Stomach (tissue), 8 donors: ENCODE measurements at regions not wholly inside any gene's neighbourhood (a gene's known extent, or its start where the extent isn't known, plus 50 kb on each side); places are given as distances from the start of the nearest gene placed in this dataset.

Experiments used
- DNase-seq, 2 donors: peaks; one replicate each; pipeline versions ENCODE4 v3.0.0 to v3.0.0-alpha.2; 2013 to 2019
- H3K27ac ChIP-seq, 5 donors: fragments of 200-600 bp in 4 of 5; sonication (generic) in 4 of 5; one replicate each; pipeline ENCODE4 v1.5.1; 2013 to 2019; ENCODE audit warnings: mild to moderate bottlenecking in 1 of 5, moderate library complexity in 1 of 5
- H3K27me3 ChIP-seq, 3 donors: fragments of 200-600 bp; sonication (generic); one replicate each; pipeline ENCODE4 v1.5.1; 2017 to 2019; ENCODE audit warnings: mixed run types in 1 of 3
- H3K36me3 ChIP-seq, 4 donors: fragments of 200-600 bp; sonication (generic); 1 replicate in 3 of 4; 2 replicates in 1 of 4; pipeline ENCODE4 v1.5.1; 2016 to 2019
- H3K4me1 ChIP-seq, 4 donors: fragments of 200-600 bp; sonication (generic); one replicate each; pipeline ENCODE4 v1.5.1; 2016 to 2019
- H3K4me3 ChIP-seq, 4 donors: fragments of 200-600 bp; sonication (generic) in 3 of 4; one replicate each; pipeline ENCODE4 v1.5.1; 2016 to 2019; ENCODE audit warnings: mild to moderate bottlenecking in 1 of 4
- H3K9me3 ChIP-seq, 4 donors: fragments of 200-600 bp; sonication (generic); one replicate each; pipeline ENCODE4 v1.5.1; 2016 to 2019
- EP300 ChIP-seq: sonication (generic); formaldehyde crosslinking; IDR thresholded peaks from one replicate; pipeline ENCODE4 v1.6.1; 2017; ENCODE audit warnings: antibody characterized with exemption
- POLR2A ChIP-seq, 4 donors: fragments of 450-650 bp; IDR thresholded peaks; one replicate each; pipeline ENCODE4 v1.6.1; 2016; ENCODE audit warnings: antibody characterized with exemption in 4 of 4, control low read depth in 2 of 4, mild to moderate bottlenecking in 1 of 4, moderate library complexity in 1 of 4
- POLR2AphosphoS5 ChIP-seq, 3 donors: sonication (generic); formaldehyde crosslinking; IDR thresholded peaks; one replicate each; pipeline ENCODE4 v1.6.1; 2016; ENCODE audit warnings: antibody characterized with exemption in 3 of 3
- WGBS, 5 donors: extraction: QIAGEN DNeasy Blood & Tissue Kit in 3 of 5; methylation state at CpG; one replicate each; pipeline versions ENCODE4 v1.1.5 to v1.1.7; 2013 to 2018; 5-methylcytosine and 5-hydroxymethylcytosine counted together
- intact Hi-C: fragments of 100-400 bp; cut with DNase I; formaldehyde crosslinking; loops from one replicate; pipeline ENCODE4 v1.15.1; 2023; ENCODE audit warnings: low total_unique reads
- TF ChIP-seq, protein P1 (sequence below), 7 experiments: fragments of 450-650 bp in 4 of 7; fragments of 200-600 bp in 3 of 7; sonication (generic) in 3 of 7; IDR thresholded peaks; one replicate each; pipeline ENCODE4 v1.5.1; 2016 to 2019; ENCODE audit warnings: antibody characterized with exemption in 7 of 7, control low read depth in 2 of 7, mild to moderate bottlenecking in 1 of 7
- donor health status: healthy with polysubstance abuse.
- donor health status: Bipolar disorder and iron deficiency.
- donor health status: healthy.

DNA sequence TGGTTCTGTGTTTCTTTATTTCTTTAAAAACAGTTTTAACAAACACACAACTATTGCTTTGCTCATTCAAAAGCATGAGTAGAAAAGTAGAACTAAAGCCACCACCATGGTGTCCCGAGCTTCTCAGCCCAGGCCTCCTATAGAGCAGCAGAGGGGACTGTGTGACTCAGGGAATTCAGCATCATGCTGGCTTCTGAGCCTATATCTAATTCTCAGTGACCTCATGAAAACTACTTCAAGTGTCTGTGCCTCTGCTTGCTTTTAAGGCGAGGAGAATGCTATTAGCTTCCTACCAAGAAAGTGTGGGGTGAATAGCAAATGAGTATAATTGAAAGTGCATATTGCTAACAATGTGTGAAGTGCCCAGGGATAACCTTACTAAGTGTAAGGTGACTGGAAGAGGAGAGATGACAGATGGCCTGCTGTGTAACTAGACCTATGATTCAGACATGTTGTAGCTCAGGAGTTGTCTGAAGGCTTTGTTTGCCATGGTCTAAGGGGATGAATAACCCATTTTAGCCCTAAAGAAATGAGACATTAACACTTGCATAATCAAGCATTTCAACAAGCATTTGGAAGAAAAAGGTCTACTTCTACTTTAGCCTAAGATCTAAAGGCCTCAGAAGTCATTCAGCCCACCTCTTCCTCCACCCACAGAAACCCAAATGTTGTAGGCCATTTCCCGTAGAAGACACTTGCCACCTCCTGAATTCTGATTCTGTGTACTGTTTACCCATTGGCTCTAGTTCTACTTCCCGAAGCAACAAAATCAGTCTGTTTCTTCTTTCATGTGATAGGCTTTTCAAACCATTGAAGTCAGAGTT is 121.5 kb upstream of the ARG1 start:
- Histone ChIP-seq H3K27me3 (no peaks in the 10 kb centered on the region), H3K27ac (no peak overlapping the region), H3K4me3 (no peak overlapping the region), H3K9me3 (no peaks in the 10 kb centered on the region), H3K36me3 (no peaks in the 10 kb centered on the region), H3K4me1 (no peaks in the 10 kb centered on the region)
- WGBS, 5 donors = 75 to 92% (median 84%) methylated on average over 4 of the region's 4 CpGs
- intact Hi-C loops = no loop called here
- DNase-seq = no peak
- TF ChIP-seq, protein P1, sequence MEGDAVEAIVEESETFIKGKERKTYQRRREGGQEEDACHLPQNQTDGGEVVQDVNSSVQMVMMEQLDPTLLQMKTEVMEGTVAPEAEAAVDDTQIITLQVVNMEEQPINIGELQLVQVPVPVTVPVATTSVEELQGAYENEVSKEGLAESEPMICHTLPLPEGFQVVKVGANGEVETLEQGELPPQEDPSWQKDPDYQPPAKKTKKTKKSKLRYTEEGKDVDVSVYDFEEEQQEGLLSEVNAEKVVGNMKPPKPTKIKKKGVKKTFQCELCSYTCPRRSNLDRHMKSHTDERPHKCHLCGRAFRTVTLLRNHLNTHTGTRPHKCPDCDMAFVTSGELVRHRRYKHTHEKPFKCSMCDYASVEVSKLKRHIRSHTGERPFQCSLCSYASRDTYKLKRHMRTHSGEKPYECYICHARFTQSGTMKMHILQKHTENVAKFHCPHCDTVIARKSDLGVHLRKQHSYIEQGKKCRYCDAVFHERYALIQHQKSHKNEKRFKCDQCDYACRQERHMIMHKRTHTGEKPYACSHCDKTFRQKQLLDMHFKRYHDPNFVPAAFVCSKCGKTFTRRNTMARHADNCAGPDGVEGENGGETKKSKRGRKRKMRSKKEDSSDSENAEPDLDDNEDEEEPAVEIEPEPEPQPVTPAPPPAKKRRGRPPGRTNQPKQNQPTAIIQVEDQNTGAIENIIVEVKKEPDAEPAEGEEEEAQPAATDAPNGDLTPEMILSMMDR (IDR thresholded peaks at IDR 0.05) = no peak
- TF ChIP-seq POLR2AphosphoS5 (IDR thresholded peaks at IDR 0.05) = no peak
- TF ChIP-seq EP300 = no peak
- no peak for TF ChIP-seq POLR2A (IDR thresholded peaks at IDR 0.05)

DNA sequence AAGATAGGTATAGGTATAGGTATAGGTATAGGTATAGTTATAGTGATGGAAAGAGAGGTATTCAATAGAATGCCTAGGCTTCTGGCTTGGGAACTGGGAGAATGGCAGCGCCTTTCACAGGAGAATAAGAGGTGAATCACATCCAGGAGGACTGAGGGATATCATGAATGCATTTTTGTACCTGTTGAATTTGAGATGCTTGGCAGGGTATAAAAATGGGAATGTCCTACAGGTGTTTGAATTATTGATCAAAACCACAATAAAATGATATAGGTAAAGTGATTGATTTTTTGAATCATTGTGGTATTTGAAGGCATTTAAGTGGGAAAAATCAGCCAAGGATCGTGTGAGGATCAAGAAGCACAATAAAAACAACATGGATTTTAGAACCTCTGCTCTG is 119.2 kb upstream of the ARG1 start:
- WGBS, 5 donors = 38 to 64% (median 44%) methylated on average over 2 of the region's 2 CpGs
- H3K4me1 ChIP-seq = no peaks in the 10 kb centered on the region
- H3K4me3 ChIP-seq = no peak overlapping the region
- H3K27me3 ChIP-seq = no peaks in the 10 kb centered on the region
- no peaks in the 10 kb centered on the region for H3K36me3 ChIP-seq
- no peak for DNase-seq
- no peaks in the 10 kb centered on the region for H3K9me3 ChIP-seq
- intact Hi-C loops = no loop called here
- TF ChIP-seq EP300 = no peak
- TF ChIP-seq POLR2AphosphoS5 (IDR thresholded peaks at IDR 0.05) = no peak
- TF ChIP-seq, protein P1 (IDR thresholded peaks at IDR 0.05) = no peak
- no peak for TF ChIP-seq POLR2A (IDR thresholded peaks at IDR 0.05)
- no peak overlapping the region for H3K27ac ChIP-seq

DNA sequence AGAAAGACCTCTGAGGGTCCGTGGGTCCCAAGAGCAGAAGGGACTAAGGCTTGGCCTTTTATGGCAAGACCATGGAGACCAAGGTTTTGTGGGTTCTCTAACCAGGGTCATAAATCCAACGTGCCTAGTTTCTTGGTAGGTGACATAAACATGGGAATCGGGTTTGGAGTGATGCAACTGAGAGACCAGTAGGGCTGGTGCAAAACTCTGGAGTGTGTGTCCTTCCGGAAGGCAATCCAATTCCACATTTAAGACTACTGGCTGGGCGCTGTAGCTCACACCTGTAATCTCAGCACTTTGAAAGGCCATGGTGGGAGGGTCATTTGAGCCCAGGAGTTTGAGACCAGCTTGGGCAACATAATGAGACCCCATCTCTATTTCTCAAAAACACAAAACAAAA is 116.5 kb upstream of the ARG1 start:
- 64 to 81% (median 75%) methylated on average over 5 of the region's 5 CpGs for WGBS, 5 donors
- intact Hi-C loops = no loop called here
- TF ChIP-seq POLR2AphosphoS5 (IDR thresholded peaks at IDR 0.05) = no peak
- no peak for TF ChIP-seq POLR2A (IDR thresholded peaks at IDR 0.05)
- TF ChIP-seq, protein P1 (IDR thresholded peaks at IDR 0.05) = no peak
- TF ChIP-seq EP300 = no peak
- no peak for DNase-seq
- no peaks in the 10 kb centered on the region for H3K36me3 ChIP-seq
- no peak overlapping the region for H3K4me3 ChIP-seq
- peaks cover 0 to 12% (median 2%) of the 10 kb centered on the region in 4 donors for H3K4me1 ChIP-seq
- H3K27me3 ChIP-seq = no peaks in the 10 kb centered on the region
- H3K9me3 ChIP-seq = no peaks in the 10 kb centered on the region
- H3K27ac ChIP-seq = no peak overlapping the region

DNA sequence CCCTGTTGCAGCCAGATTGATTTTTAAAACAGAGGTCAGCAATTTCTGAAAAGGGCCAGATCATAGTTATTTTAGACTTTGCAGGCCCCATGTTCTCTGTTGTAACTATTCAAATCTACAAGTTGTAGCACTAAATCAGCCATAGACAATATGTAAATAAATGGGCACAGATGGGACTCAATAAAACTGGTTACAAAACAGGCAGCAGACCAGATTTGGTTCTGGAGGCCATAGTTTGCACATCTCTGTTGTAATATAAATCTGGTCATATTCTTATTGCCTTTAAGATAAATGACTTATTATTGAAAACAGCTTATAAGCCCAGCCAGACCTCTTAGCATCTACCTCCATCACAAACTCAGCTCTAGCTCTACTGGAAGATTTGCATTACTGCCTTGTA is 114.0 kb upstream of the ARG1 start:
- Histone ChIP-seq H3K27me3 (no peaks in the 10 kb centered on the region), H3K4me1 (peaks cover 0 to 12% (median 2%) of the 10 kb centered on the region in 4 donors), H3K4me3 (no peak overlapping the region), H3K36me3 (no peaks in the 10 kb centered on the region), H3K27ac (no peak overlapping the region), H3K9me3 (no peaks in the 10 kb centered on the region)
- intact Hi-C loops = no loop called here
- DNase-seq = no peak
- TF ChIP-seq, protein P1 (IDR thresholded peaks at IDR 0.05) = no peak
- TF ChIP-seq POLR2A (IDR thresholded peaks at IDR 0.05) (no peak), POLR2AphosphoS5 (IDR thresholded peaks at IDR 0.05) (no peak), EP300 (no peak)
